ENCODE measurements at regions not wholly inside any gene's neighbourhood (a gene's known extent, or its start where the extent isn't known, plus 50 kb on each side); places are given as distances from the start of the nearest gene placed in this dataset.

- no peaks in the 10 kb centered on the region for H3K9me3 ChIP-seq (ENCODE audit: control insufficient read depth, low read length)
- no peaks in the 10 kb centered on the region for H3K4me1 ChIP-seq (ENCODE audit: control insufficient read depth, insufficient read depth, low read length, poor library complexity, severe bottlenecking)
- no peak overlapping the region for H3K4me3 ChIP-seq (ENCODE audit: insufficient read depth, low read depth, low read length, poor library complexity, severe bottlenecking)
- DNase-seq = no peak
- no peaks in the 10 kb centered on the region for H3K36me3 ChIP-seq (ENCODE audit: control insufficient read depth, insufficient read depth, low read length)
- H3K27ac ChIP-seq (ENCODE audit: insufficient read depth, low read length, poor library complexity, severe bottlenecking) = no peak overlapping the region
- H3K27me3 ChIP-seq (replicated peaks; ENCODE audit: control insufficient read depth, insufficient read depth, low read length, poor library complexity, severe bottlenecking) = no peaks in the 10 kb centered on the region
These were observed 51.2 kb upstream of the ABCC4 start for GRCh38 chr13:95352486-95352885.

- Histone ChIP-seq H3K36me3 (ENCODE audit: control insufficient read depth, insufficient read depth, low read length) (no peaks in the 10 kb centered on the region), H3K4me3 (ENCODE audit: insufficient read depth, low read depth, low read length, poor library complexity, severe bottlenecking) (no peak overlapping the region), H3K4me1 (ENCODE audit: control insufficient read depth, insufficient read depth, low read length, poor library complexity, severe bottlenecking) (no peaks in the 10 kb centered on the region), H3K27ac (ENCODE audit: insufficient read depth, low read length, poor library complexity, severe bottlenecking) (no peak overlapping the region), H3K27me3 (replicated peaks; ENCODE audit: control insufficient read depth, insufficient read depth, low read length, poor library complexity, severe bottlenecking) (no peaks in the 10 kb centered on the region), H3K9me3 (ENCODE audit: control insufficient read depth, low read length) (no peaks in the 10 kb centered on the region)
- DNase-seq = no peak
These were observed 52.9 kb upstream of the ABCC4 start for GRCh38 chr13:95354156-95354555.

GRCh38 chr13:95354680-95355487 is 53.6 kb upstream of the ABCC4 start:
- Histone ChIP-seq H3K27ac (ENCODE audit: insufficient read depth, low read length, poor library complexity, severe bottlenecking) (no peak overlapping the region), H3K27me3 (replicated peaks; ENCODE audit: control insufficient read depth, insufficient read depth, low read length, poor library complexity, severe bottlenecking) (no peaks in the 10 kb centered on the region), H3K4me1 (ENCODE audit: control insufficient read depth, insufficient read depth, low read length, poor library complexity, severe bottlenecking) (no peaks in the 10 kb centered on the region), H3K4me3 (ENCODE audit: insufficient read depth, low read depth, low read length, poor library complexity, severe bottlenecking) (no peak overlapping the region), H3K36me3 (ENCODE audit: control insufficient read depth, insufficient read depth, low read length) (no peaks in the 10 kb centered on the region), H3K9me3 (ENCODE audit: control insufficient read depth, low read length) (no peaks in the 10 kb centered on the region)
- no peak for DNase-seq

- DNase-seq = no peak
- no peak overlapping the region for H3K4me3 ChIP-seq (ENCODE audit: insufficient read depth, low read depth, low read length, poor library complexity, severe bottlenecking)
- no peaks in the 10 kb centered on the region for H3K27me3 ChIP-seq (replicated peaks; ENCODE audit: control insufficient read depth, insufficient read depth, low read length, poor library complexity, severe bottlenecking)
- H3K27ac ChIP-seq (ENCODE audit: insufficient read depth, low read length, poor library complexity, severe bottlenecking) = no peak overlapping the region
- H3K36me3 ChIP-seq (ENCODE audit: control insufficient read depth, insufficient read depth, low read length) = no peaks in the 10 kb centered on the region
- H3K9me3 ChIP-seq (ENCODE audit: control insufficient read depth, low read length) = no peaks in the 10 kb centered on the region
- no peaks in the 10 kb centered on the region for H3K4me1 ChIP-seq (ENCODE audit: control insufficient read depth, insufficient read depth, low read length, poor library complexity, severe bottlenecking)
These were observed 54.2 kb upstream of the ABCC4 start for GRCh38 chr13:95355494-95355893.

- Histone ChIP-seq H3K27ac (ENCODE audit: insufficient read depth, low read length, poor library complexity, severe bottlenecking) (no peak overlapping the region), H3K4me1 (ENCODE audit: control insufficient read depth, insufficient read depth, low read length, poor library complexity, severe bottlenecking) (no peaks in the 10 kb centered on the region), H3K36me3 (ENCODE audit: control insufficient read depth, insufficient read depth, low read length) (no peaks in the 10 kb centered on the region), H3K4me3 (ENCODE audit: insufficient read depth, low read depth, low read length, poor library complexity, severe bottlenecking) (no peak overlapping the region), H3K9me3 (ENCODE audit: control insufficient read depth, low read length) (no peaks in the 10 kb centered on the region), H3K27me3 (replicated peaks; ENCODE audit: control insufficient read depth, insufficient read depth, low read length, poor library complexity, severe bottlenecking) (no peaks in the 10 kb centered on the region)
- no peak for DNase-seq
These were observed 55.7 kb upstream of the ABCC4 start for GRCh38 chr13:95356916-95357315.

GRCh38 chr13:95357875-95358274 is 56.6 kb upstream of the ABCC4 start:
- H3K27ac ChIP-seq (ENCODE audit: insufficient read depth, low read length, poor library complexity, severe bottlenecking) = no peak overlapping the region
- H3K36me3 ChIP-seq (ENCODE audit: control insufficient read depth, insufficient read depth, low read length) = no peaks in the 10 kb centered on the region
- no peaks in the 10 kb centered on the region for H3K4me1 ChIP-seq (ENCODE audit: control insufficient read depth, insufficient read depth, low read length, poor library complexity, severe bottlenecking)
- no peaks in the 10 kb centered on the region for H3K9me3 ChIP-seq (ENCODE audit: control insufficient read depth, low read length)
- no peaks in the 10 kb centered on the region for H3K27me3 ChIP-seq (replicated peaks; ENCODE audit: control insufficient read depth, insufficient read depth, low read length, poor library complexity, severe bottlenecking)
- no peak overlapping the region for H3K4me3 ChIP-seq (ENCODE audit: insufficient read depth, low read depth, low read length, poor library complexity, severe bottlenecking)
- no peak for DNase-seq

- Histone ChIP-seq H3K4me3 (ENCODE audit: insufficient read depth, low read depth, low read length, poor library complexity, severe bottlenecking) (no peak overlapping the region), H3K36me3 (ENCODE audit: control insufficient read depth, insufficient read depth, low read length) (no peaks in the 10 kb centered on the region), H3K9me3 (ENCODE audit: control insufficient read depth, low read length) (no peaks in the 10 kb centered on the region), H3K27ac (ENCODE audit: insufficient read depth, low read length, poor library complexity, severe bottlenecking) (no peak overlapping the region), H3K27me3 (replicated peaks; ENCODE audit: control insufficient read depth, insufficient read depth, low read length, poor library complexity, severe bottlenecking) (no peaks in the 10 kb centered on the region), H3K4me1 (ENCODE audit: control insufficient read depth, insufficient read depth, low read length, poor library complexity, severe bottlenecking) (no peaks in the 10 kb centered on the region)
- DNase-seq = no peak
These were observed 58.8 kb upstream of the ABCC4 start for GRCh38 chr13:95360052-95360451.

- Histone ChIP-seq H3K36me3 (ENCODE audit: control insufficient read depth, insufficient read depth, low read length) (no peaks in the 10 kb centered on the region), H3K9me3 (ENCODE audit: control insufficient read depth, low read length) (no peaks in the 10 kb centered on the region), H3K27ac (ENCODE audit: insufficient read depth, low read length, poor library complexity, severe bottlenecking) (no peak overlapping the region), H3K27me3 (replicated peaks; ENCODE audit: control insufficient read depth, insufficient read depth, low read length, poor library complexity, severe bottlenecking) (no peaks in the 10 kb centered on the region), H3K4me3 (ENCODE audit: insufficient read depth, low read depth, low read length, poor library complexity, severe bottlenecking) (no peak overlapping the region), H3K4me1 (ENCODE audit: control insufficient read depth, insufficient read depth, low read length, poor library complexity, severe bottlenecking) (no peaks in the 10 kb centered on the region)
- no peak for DNase-seq
These were observed 59.3 kb upstream of the ABCC4 start for GRCh38 chr13:95360464-95361097.

- H3K4me3 ChIP-seq (ENCODE audit: insufficient read depth, low read depth, low read length, poor library complexity, severe bottlenecking) = no peak overlapping the region
- no peak overlapping the region for H3K27ac ChIP-seq (ENCODE audit: insufficient read depth, low read length, poor library complexity, severe bottlenecking)
- no peaks in the 10 kb centered on the region for H3K36me3 ChIP-seq (ENCODE audit: control insufficient read depth, insufficient read depth, low read length)
- H3K4me1 ChIP-seq (ENCODE audit: control insufficient read depth, insufficient read depth, low read length, poor library complexity, severe bottlenecking) = no peaks in the 10 kb centered on the region
- no peaks in the 10 kb centered on the region for H3K27me3 ChIP-seq (replicated peaks; ENCODE audit: control insufficient read depth, insufficient read depth, low read length, poor library complexity, severe bottlenecking)
- H3K9me3 ChIP-seq (ENCODE audit: control insufficient read depth, low read length) = no peaks in the 10 kb centered on the region
- DNase-seq = no peak
These were observed 60.4 kb upstream of the ABCC4 start for GRCh38 chr13:95361686-95362085.

GRCh38 chr13:95362666-95363065 is 61.4 kb upstream of the ABCC4 start:
- Histone ChIP-seq H3K27me3 (replicated peaks; ENCODE audit: control insufficient read depth, insufficient read depth, low read length, poor library complexity, severe bottlenecking) (no peaks in the 10 kb centered on the region), H3K27ac (ENCODE audit: insufficient read depth, low read length, poor library complexity, severe bottlenecking) (no peak overlapping the region), H3K4me1 (ENCODE audit: control insufficient read depth, insufficient read depth, low read length, poor library complexity, severe bottlenecking) (no peaks in the 10 kb centered on the region), H3K36me3 (ENCODE audit: control insufficient read depth, insufficient read depth, low read length) (no peaks in the 10 kb centered on the region), H3K4me3 (ENCODE audit: insufficient read depth, low read depth, low read length, poor library complexity, severe bottlenecking) (no peak overlapping the region), H3K9me3 (ENCODE audit: control insufficient read depth, low read length) (no peaks in the 10 kb centered on the region)
- no peak for DNase-seq
